IPS-18a (cell line): ENCODE measurements at regions not wholly inside any gene's neighbourhood (a gene's known extent, or its start where the extent isn't known, plus 50 kb on each side); places are given as distances from the start of the nearest gene placed in this dataset.

Experiments used
- H3K27ac ChIP-seq: one replicate; pipeline ENCODE4 v1.5.1; 2013; ENCODE audit warnings: low read length
- H3K27me3 ChIP-seq: one replicate; pipeline ENCODE4 v1.6.1; 2013; ENCODE audit warnings: mild to moderate bottlenecking, low read length; ENCODE audit not compliant: control insufficient read depth, insufficient read depth
- H3K36me3 ChIP-seq: one replicate; pipeline ENCODE4 v1.6.1; 2013; ENCODE audit warnings: low read depth, low read length; ENCODE audit not compliant: control insufficient read depth
- H3K4me1 ChIP-seq: one replicate; pipeline ENCODE4 v1.6.1; 2013; ENCODE audit warnings: low read depth, low read length; ENCODE audit not compliant: control insufficient read depth
- H3K4me3 ChIP-seq: one replicate; pipeline ENCODE4 v1.5.1; 2013; ENCODE audit warnings: low read length
- H3K9ac ChIP-seq: one replicate; pipeline ENCODE4 v1.6.1; 2013; ENCODE audit warnings: mild to moderate bottlenecking, low read length, moderate library complexity
- H3K9me3 ChIP-seq: one replicate; pipeline ENCODE4 v1.6.1; 2013; ENCODE audit warnings: low read depth, low read length; ENCODE audit not compliant: control insufficient read depth

- H3K4me1 ChIP-seq, result peaks cover 5% of the 10 kb centered on the region
- H3K27me3 ChIP-seq, result no peaks in the 10 kb centered on the region
- H3K9ac ChIP-seq, result no peak overlapping the region
- H3K27ac ChIP-seq, result no peak overlapping the region
- H3K4me3 ChIP-seq, result no peak overlapping the region
- no peaks in the 10 kb centered on the region for H3K36me3 ChIP-seq
- no peaks in the 10 kb centered on the region for H3K9me3 ChIP-seq
Measured at GRCh38 chr17:77684803-77685798, 273.4 kb upstream of the TNRC6C start.

GRCh38 chr17:77685881-77686486 lies 272.5 kb upstream of the TNRC6C start:
- Histone ChIP-seq H3K36me3 (no peaks in the 10 kb centered on the region), H3K9me3 (no peaks in the 10 kb centered on the region), H3K27ac (no peak overlapping the region), H3K4me3 (no peak overlapping the region), H3K4me1 (peaks cover 5% of the 10 kb centered on the region), H3K27me3 (no peaks in the 10 kb centered on the region), H3K9ac (no peak overlapping the region)

- H3K9ac ChIP-seq, result no peak overlapping the region
- no peaks in the 10 kb centered on the region for H3K36me3 ChIP-seq
- H3K9me3 ChIP-seq, result no peaks in the 10 kb centered on the region
- H3K4me1 ChIP-seq, result peaks cover 5% of the 10 kb centered on the region
- no peak overlapping the region for H3K27ac ChIP-seq
- no peak overlapping the region for H3K4me3 ChIP-seq
- H3K27me3 ChIP-seq, result no peaks in the 10 kb centered on the region
Measured at GRCh38 chr17:77686903-77687302, 271.6 kb upstream of the TNRC6C start.

GRCh38 chr17:77687417-77687816 lies 271.1 kb upstream of the TNRC6C start:
- Histone ChIP-seq H3K27ac (no peak overlapping the region), H3K36me3 (no peaks in the 10 kb centered on the region)

GRCh38 chr17:77687921-77688320 lies 270.6 kb upstream of the TNRC6C start:
- no peak overlapping the region for H3K4me3 ChIP-seq

More at GRCh38 chr17:77687417-77687816, 271.1 kb upstream of the TNRC6C start:
- Histone ChIP-seq H3K4me1 (peaks cover 5% of the 10 kb centered on the region), H3K9ac (no peak overlapping the region), H3K4me3 (no peak overlapping the region), H3K27me3 (no peaks in the 10 kb centered on the region), H3K9me3 (no peaks in the 10 kb centered on the region)

GRCh38 chr17:77688369-77688768 lies 270.1 kb upstream of the TNRC6C start:
- H3K27ac ChIP-seq, result no peak overlapping the region
- no peak overlapping the region for H3K4me3 ChIP-seq
- no peaks in the 10 kb centered on the region for H3K9me3 ChIP-seq
- no peaks in the 10 kb centered on the region for H3K27me3 ChIP-seq
- H3K9ac ChIP-seq, result no peak overlapping the region
- H3K36me3 ChIP-seq, result no peaks in the 10 kb centered on the region
- peaks cover 5% of the 10 kb centered on the region for H3K4me1 ChIP-seq

More at GRCh38 chr17:77687921-77688320, 270.6 kb upstream of the TNRC6C start:
- Histone ChIP-seq H3K4me1 (peaks cover 5% of the 10 kb centered on the region), H3K27ac (no peak overlapping the region), H3K9me3 (no peaks in the 10 kb centered on the region), H3K27me3 (no peaks in the 10 kb centered on the region), H3K9ac (no peak overlapping the region), H3K36me3 (no peaks in the 10 kb centered on the region)

- no peaks in the 10 kb centered on the region for H3K9me3 ChIP-seq
- peaks cover 17% of the 10 kb centered on the region for H3K27me3 ChIP-seq
- H3K9ac ChIP-seq, result no peak overlapping the region
- peaks cover 2% of the 10 kb centered on the region for H3K4me1 ChIP-seq
- no peak overlapping the region for H3K4me3 ChIP-seq
- H3K36me3 ChIP-seq, result no peaks in the 10 kb centered on the region
- H3K27ac ChIP-seq, result no peak overlapping the region
Measured at GRCh38 chr17:77690271-77691161, 268.0 kb upstream of the TNRC6C start.

GRCh38 chr17:77691216-77692085 lies 267.1 kb upstream of the TNRC6C start:
- no peak overlapping the region for H3K4me3 ChIP-seq
- H3K27ac ChIP-seq, result no peak overlapping the region

GRCh38 chr17:77692571-77693161 lies 265.8 kb upstream of the TNRC6C start:
- no peaks in the 10 kb centered on the region for H3K9me3 ChIP-seq
- no peak overlapping the region for H3K9ac ChIP-seq

More at GRCh38 chr17:77691216-77692085, 267.1 kb upstream of the TNRC6C start:
- peaks cover 6% of the 10 kb centered on the region for H3K4me1 ChIP-seq
- H3K27me3 ChIP-seq, result peaks cover 26% of the 10 kb centered on the region
- no peak overlapping the region for H3K9ac ChIP-seq
- no peaks in the 10 kb centered on the region for H3K36me3 ChIP-seq
- no peaks in the 10 kb centered on the region for H3K9me3 ChIP-seq

GRCh38 chr17:77693301-77693700 lies 265.2 kb upstream of the TNRC6C start:
- Histone ChIP-seq H3K9ac (no peak overlapping the region), H3K4me1 (peaks cover 13% of the 10 kb centered on the region), H3K27ac (no peak overlapping the region), H3K9me3 (no peaks in the 10 kb centered on the region), H3K4me3 (no peak overlapping the region), H3K27me3 (peaks cover 41% of the 10 kb centered on the region), H3K36me3 (no peaks in the 10 kb centered on the region)

More at GRCh38 chr17:77692571-77693161, 265.8 kb upstream of the TNRC6C start:
- Histone ChIP-seq H3K4me1 (peaks cover 13% of the 10 kb centered on the region), H3K4me3 (no peak overlapping the region), H3K27ac (no peak overlapping the region), H3K36me3 (no peaks in the 10 kb centered on the region), H3K27me3 (peaks cover 35% of the 10 kb centered on the region)
